Endothelial cell (in vitro differentiated cells): ENCODE measurements at regions not wholly inside any gene's neighbourhood (a gene's known extent, or its start where the extent isn't known, plus 50 kb on each side); places are given as distances from the start of the nearest gene placed in this dataset.
"Not testable (repeated sequence)": the region's sequence is repeated elsewhere in the genome, so short reads cannot be mapped to it uniquely, and the experiment has no call there.

ENCODE experiments used
- DNase-seq: peaks from one replicate; pipeline ENCODE4 v3.0.0; 2021; ENCODE audit warnings: low spot score
- H3K27ac Mint-ChIP-seq: one replicate; pipeline ENCODE4 v1.8.0; 2021; ENCODE audit warnings: mixed read lengths, inconsistent platforms; ENCODE audit not compliant: unreplicated experiment
- H3K27me3 Mint-ChIP-seq: one replicate; pipeline ENCODE4 v1.8.0; 2021; ENCODE audit warnings: mild to moderate bottlenecking, moderate library complexity, mixed read lengths, inconsistent platforms; ENCODE audit not compliant: unreplicated experiment
- H3K36me3 Mint-ChIP-seq: one replicate; pipeline ENCODE4 v1.8.0; 2021; ENCODE audit warnings: mild to moderate bottlenecking, low read depth, mixed read lengths, inconsistent platforms; ENCODE audit not compliant: unreplicated experiment
- H3K4me1 Mint-ChIP-seq: one replicate; pipeline ENCODE4 v1.8.0; 2021; ENCODE audit warnings: mild to moderate bottlenecking, mixed read lengths, inconsistent platforms; ENCODE audit not compliant: unreplicated experiment
- H3K4me3 Mint-ChIP-seq: one replicate; pipeline ENCODE4 v1.8.0; 2021; ENCODE audit warnings: mild to moderate bottlenecking, mixed read lengths, inconsistent platforms; ENCODE audit not compliant: unreplicated experiment
- H3K9me3 Mint-ChIP-seq: one replicate; pipeline ENCODE4 v1.8.0; 2021; ENCODE audit warnings: mixed read lengths, inconsistent platforms; ENCODE audit not compliant: unreplicated experiment
- TF ChIP-seq, protein P1 (sequence below): fragments of 200-600 bp; sonication (generic); IDR thresholded peaks from one replicate; pipeline ENCODE4 v1.5.0; 2021; ENCODE audit warnings: antibody characterized with exemption; ENCODE audit not compliant: unreplicated experiment

- TF ChIP-seq, protein P1, sequence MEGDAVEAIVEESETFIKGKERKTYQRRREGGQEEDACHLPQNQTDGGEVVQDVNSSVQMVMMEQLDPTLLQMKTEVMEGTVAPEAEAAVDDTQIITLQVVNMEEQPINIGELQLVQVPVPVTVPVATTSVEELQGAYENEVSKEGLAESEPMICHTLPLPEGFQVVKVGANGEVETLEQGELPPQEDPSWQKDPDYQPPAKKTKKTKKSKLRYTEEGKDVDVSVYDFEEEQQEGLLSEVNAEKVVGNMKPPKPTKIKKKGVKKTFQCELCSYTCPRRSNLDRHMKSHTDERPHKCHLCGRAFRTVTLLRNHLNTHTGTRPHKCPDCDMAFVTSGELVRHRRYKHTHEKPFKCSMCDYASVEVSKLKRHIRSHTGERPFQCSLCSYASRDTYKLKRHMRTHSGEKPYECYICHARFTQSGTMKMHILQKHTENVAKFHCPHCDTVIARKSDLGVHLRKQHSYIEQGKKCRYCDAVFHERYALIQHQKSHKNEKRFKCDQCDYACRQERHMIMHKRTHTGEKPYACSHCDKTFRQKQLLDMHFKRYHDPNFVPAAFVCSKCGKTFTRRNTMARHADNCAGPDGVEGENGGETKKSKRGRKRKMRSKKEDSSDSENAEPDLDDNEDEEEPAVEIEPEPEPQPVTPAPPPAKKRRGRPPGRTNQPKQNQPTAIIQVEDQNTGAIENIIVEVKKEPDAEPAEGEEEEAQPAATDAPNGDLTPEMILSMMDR = no peak
- Mint-ChIP-seq H3K9me3 (no peaks in the 10 kb centered on the region), H3K27me3 (no peaks in the 10 kb centered on the region), H3K27ac (no peak overlapping the region), H3K4me3 (no peak overlapping the region), H3K36me3 (no peaks in the 10 kb centered on the region), H3K4me1 (no peaks in the 10 kb centered on the region)
- DNase-seq = no peak
Observed at GRCh38 chr3:78086150-78086549, 1046.3 kb downstream of the ROBO2 start.

- no peak for DNase-seq
- Mint-ChIP-seq H3K36me3 (no peaks in the 10 kb centered on the region), H3K4me3 (no peak overlapping the region), H3K4me1 (no peaks in the 10 kb centered on the region), H3K9me3 (no peaks in the 10 kb centered on the region), H3K27me3 (no peaks in the 10 kb centered on the region), H3K27ac (no peak overlapping the region)
- TF ChIP-seq, protein P1 = no peak
Observed at GRCh38 chr3:78087134-78087533, 1047.2 kb downstream of the ROBO2 start.

DNA sequence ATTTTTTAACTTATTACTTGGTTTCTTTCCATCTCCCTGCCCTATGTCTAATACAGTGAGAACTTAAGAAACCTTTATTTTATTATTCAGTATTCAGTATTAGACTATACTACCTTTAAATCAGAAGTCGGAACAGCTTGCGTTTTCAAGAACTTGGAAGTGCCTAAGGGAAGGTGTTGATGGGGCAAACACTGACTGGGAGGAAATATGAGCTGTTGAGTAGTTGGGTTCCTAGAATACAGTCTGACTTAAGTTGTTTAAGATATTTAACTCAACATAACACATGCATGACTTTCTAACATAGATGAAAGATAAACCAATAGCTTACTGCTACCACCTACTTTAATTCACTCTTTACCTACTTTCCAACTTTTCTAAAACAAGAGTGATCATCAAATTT, 1048.1 kb downstream of the ROBO2 start:
- Mint-ChIP-seq H3K27me3 (no peaks in the 10 kb centered on the region), H3K27ac (no peak overlapping the region), H3K4me1 (no peaks in the 10 kb centered on the region), H3K36me3 (no peaks in the 10 kb centered on the region), H3K9me3 (no peaks in the 10 kb centered on the region), H3K4me3 (no peak overlapping the region)
- TF ChIP-seq, protein P1 = no peak
- no peak for DNase-seq

DNA sequence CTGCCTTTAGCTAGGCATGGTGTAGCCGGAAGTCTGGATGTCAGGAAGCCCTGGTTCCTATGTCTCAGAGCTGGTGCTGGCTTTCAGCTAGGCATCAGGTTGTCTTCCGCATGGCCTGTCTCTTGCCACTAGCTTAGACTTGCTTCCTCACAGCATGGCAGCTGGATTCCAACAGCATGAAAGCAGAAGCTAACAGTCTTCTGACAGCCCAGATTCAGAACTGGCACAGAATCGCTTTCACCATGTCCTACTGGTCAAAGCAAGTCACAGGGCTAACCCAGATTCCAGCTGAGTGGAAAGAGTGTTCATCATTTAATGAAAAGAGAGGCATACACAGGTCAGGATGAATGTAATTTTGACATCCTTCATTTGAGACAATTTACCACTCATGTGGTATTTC, 1050.5 kb downstream of the ROBO2 start:
- Mint-ChIP-seq H3K36me3 (peaks cover 4% of the 10 kb centered on the region), H3K4me3 (no peak overlapping the region), H3K27me3 (no peaks in the 10 kb centered on the region), H3K27ac (no peak overlapping the region), H3K9me3 (no peaks in the 10 kb centered on the region), H3K4me1 (no peaks in the 10 kb centered on the region)
- TF ChIP-seq, protein P1 = no peak
- DNase-seq = no peak

DNA sequence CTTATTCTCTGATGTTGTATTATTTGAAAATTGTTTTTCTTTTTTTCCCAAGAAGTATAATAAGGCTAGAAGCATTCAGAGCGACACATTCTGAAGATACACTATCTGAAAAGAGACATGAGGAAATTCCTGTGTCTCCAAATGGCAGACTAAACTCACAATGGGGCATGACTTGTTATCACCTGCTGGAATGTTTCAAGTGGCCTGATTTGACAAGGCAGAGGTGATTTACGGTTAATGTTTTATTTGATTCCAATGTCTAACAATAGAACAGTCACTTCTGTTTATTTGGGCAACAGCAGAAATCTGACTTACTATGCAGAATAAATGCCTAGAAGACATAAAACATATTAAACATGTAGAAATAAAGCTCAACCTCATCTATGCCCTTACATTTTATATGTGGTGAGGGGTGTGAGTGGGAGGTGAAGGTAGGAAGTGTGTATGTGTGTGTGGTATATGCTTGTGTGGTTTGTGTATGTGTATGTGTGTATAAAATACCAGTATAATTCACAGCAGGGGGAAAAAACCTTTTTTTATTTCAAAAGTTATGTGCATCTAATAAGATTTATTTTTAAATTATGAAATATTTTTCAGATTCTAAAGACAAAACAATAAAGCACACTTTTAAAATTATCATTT, 1051.7 kb downstream of the ROBO2 start:
- H3K4me1 Mint-ChIP-seq = no peaks in the 10 kb centered on the region
- peaks cover 4% of the 10 kb centered on the region for H3K36me3 Mint-ChIP-seq
- H3K27me3 Mint-ChIP-seq = no peaks in the 10 kb centered on the region
- TF ChIP-seq, protein P1 = no peak
- no peak overlapping the region for H3K27ac Mint-ChIP-seq
- H3K4me3 Mint-ChIP-seq = no peak overlapping the region
- no peaks in the 10 kb centered on the region for H3K9me3 Mint-ChIP-seq
- no peak for DNase-seq

DNA sequence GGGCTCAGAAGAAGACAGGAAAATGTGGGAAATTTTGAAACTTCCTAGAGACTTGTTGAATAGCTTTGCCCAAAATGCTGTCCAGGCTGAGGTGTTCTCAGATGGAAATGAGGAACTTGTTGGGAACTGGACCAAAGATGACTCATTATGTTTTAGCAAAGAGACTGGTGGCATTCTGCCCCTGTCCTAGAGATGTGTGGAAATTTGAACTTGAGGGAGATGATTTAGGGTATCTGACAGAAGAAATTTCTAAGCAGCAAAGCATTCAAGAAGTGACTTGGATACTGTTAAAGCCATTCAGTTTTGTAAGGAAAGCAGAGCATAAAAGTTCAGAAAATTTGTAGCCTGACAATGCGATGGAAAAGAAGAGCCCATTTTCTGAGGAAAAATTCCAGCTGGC, 1052.7 kb downstream of the ROBO2 start:
- not testable (repeated sequence) for H3K27me3 Mint-ChIP-seq, H3K36me3 Mint-ChIP-seq, H3K27ac Mint-ChIP-seq, H3K9me3 Mint-ChIP-seq, H3K4me3 Mint-ChIP-seq, DNase-seq, H3K4me1 Mint-ChIP-seq
